ENCODE measurements at regions not wholly inside any gene's neighbourhood (a gene's known extent, or its start where the extent isn't known, plus 50 kb on each side); places are given as distances from the start of the nearest gene placed in this dataset.

DNA sequence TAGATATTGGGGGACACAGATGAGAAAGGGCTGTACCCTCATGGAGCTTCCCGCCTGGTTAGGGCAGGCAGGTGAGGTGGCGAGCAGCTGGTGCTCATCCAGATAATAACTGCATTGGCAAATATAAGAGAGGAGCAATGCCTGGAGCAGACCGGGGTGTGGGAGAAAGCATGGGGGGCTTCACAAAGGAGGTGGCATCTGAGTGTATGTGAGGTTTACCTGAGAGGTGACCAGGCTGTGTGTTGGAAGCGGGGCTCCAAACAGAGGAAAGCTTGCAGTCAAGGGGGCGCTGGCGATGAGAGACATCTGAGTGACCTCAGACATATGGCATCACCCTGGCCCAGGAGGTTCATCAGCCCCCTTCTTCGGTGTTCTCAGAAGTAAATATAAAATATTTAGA lies 72.1 kb upstream of the PMEPA1 start:
- no peaks in the 10 kb centered on the region for H3K27me3 ChIP-seq (ENCODE audit: insufficient read depth, poor library complexity, severe bottlenecking)
- no peak overlapping the region for H3K4me3 ChIP-seq (replicated peaks; ENCODE audit: insufficient read depth, low read length)
- DNase-seq (ENCODE audit: low read depth in 1 of 2, low spot score in 1 of 2): no peak
- no peak overlapping the region for H3K27ac ChIP-seq (replicated peaks)
- TF ChIP-seq SPI1 (IDR thresholded peaks at IDR 0.05; ENCODE audit: borderline replicate concordance, low read depth) (no peak), CTCF (IDR thresholded peaks at IDR 0.05; ENCODE audit: insufficient read depth, low read length) (no peak), GABPA (IDR thresholded peaks at IDR 0.05; ENCODE audit: low read depth) (no peak), POLR2AphosphoS5 (IDR thresholded peaks at IDR 0.05; ENCODE audit: low read depth) (no peak), REST (IDR thresholded peaks at IDR 0.05; ENCODE audit: insufficient replicate concordance, low read depth) (no peak)

- Histone ChIP-seq H3K27me3 (ENCODE audit: insufficient read depth, poor library complexity, severe bottlenecking) (no peaks in the 10 kb centered on the region), H3K4me3 (replicated peaks; ENCODE audit: insufficient read depth, low read length) (no peak overlapping the region), H3K27ac (replicated peaks) (no peak overlapping the region)
- no peak for TF ChIP-seq POLR2AphosphoS5 (IDR thresholded peaks at IDR 0.05; ENCODE audit: low read depth)
- no peak for DNase-seq (ENCODE audit: low read depth in 1 of 2, low spot score in 1 of 2)
Observed at GRCh38 chr20:57780906-57781305, 71.1 kb upstream of the PMEPA1 start.

- no peak for TF ChIP-seq CTCF (IDR thresholded peaks at IDR 0.05; ENCODE audit: insufficient read depth, low read length)
- no peak for TF ChIP-seq REST (IDR thresholded peaks at IDR 0.05; ENCODE audit: insufficient replicate concordance, low read depth)
- TF ChIP-seq GABPA (IDR thresholded peaks at IDR 0.05; ENCODE audit: low read depth): no peak
- TF ChIP-seq SPI1 (IDR thresholded peaks at IDR 0.05; ENCODE audit: borderline replicate concordance, low read depth): no peak
- TF ChIP-seq POLR2AphosphoS5 (IDR thresholded peaks at IDR 0.05; ENCODE audit: low read depth): no peak
- no peaks in the 10 kb centered on the region for H3K27me3 ChIP-seq (ENCODE audit: insufficient read depth, poor library complexity, severe bottlenecking)
- H3K4me3 ChIP-seq (replicated peaks; ENCODE audit: insufficient read depth, low read length): no peak overlapping the region
- no peak overlapping the region for H3K27ac ChIP-seq (replicated peaks)
- no peak for DNase-seq (ENCODE audit: low read depth in 1 of 2, low spot score in 1 of 2)
Observed at GRCh38 chr20:57780398-57780797, 70.6 kb upstream of the PMEPA1 start.

GRCh38 chr20:57779401-57780003 lies 69.7 kb upstream of the PMEPA1 start:
- no peak overlapping the region for H3K27ac ChIP-seq (replicated peaks)

More at GRCh38 chr20:57779401-57780003, 69.7 kb upstream of the PMEPA1 start:
- DNase-seq (ENCODE audit: low read depth in 1 of 2, low spot score in 1 of 2): no peak
- no peak overlapping the region for H3K4me3 ChIP-seq (replicated peaks; ENCODE audit: insufficient read depth, low read length)
- H3K27me3 ChIP-seq (ENCODE audit: insufficient read depth, poor library complexity, severe bottlenecking): no peaks in the 10 kb centered on the region
- TF ChIP-seq CTCF (IDR thresholded peaks at IDR 0.05; ENCODE audit: insufficient read depth, low read length) (no peak), POLR2AphosphoS5 (IDR thresholded peaks at IDR 0.05; ENCODE audit: low read depth) (no peak), SPI1 (IDR thresholded peaks at IDR 0.05; ENCODE audit: borderline replicate concordance, low read depth) (no peak), REST (IDR thresholded peaks at IDR 0.05; ENCODE audit: insufficient replicate concordance, low read depth) (no peak), GABPA (IDR thresholded peaks at IDR 0.05; ENCODE audit: low read depth) (no peak)
